ENCODE measurements at regions not wholly inside any gene's neighbourhood (a gene's known extent, or its start where the extent isn't known, plus 50 kb on each side); places are given as distances from the start of the nearest gene placed in this dataset.

- CTCF ChIA-PET = no interaction called here
- H3K4me1 Mint-ChIP-seq (ENCODE audit: low read depth) = no peaks in the 10 kb centered on the region
- H3K27me3 Mint-ChIP-seq (ENCODE audit: low read depth) = peaks cover 8% of the 10 kb centered on the region
- no peak overlapping the region for H3K27ac Mint-ChIP-seq
- no peak overlapping the region for H3K4me3 Mint-ChIP-seq
- no peaks in the 10 kb centered on the region for H3K36me3 Mint-ChIP-seq (ENCODE audit: low read depth)
- H3K9me3 Mint-ChIP-seq (ENCODE audit: insufficient read depth) = peaks cover 12% of the 10 kb centered on the region
- POLR2A ChIA-PET = no interaction called here
- ATAC-seq (no peak), DNase-seq (no peak)
Measured at GRCh38 chr6:159331451-159331850, 162.3 kb downstream of the FNDC1 start.

- CTCF ChIA-PET = no interaction called here
- no peaks in the 10 kb centered on the region for H3K4me1 Mint-ChIP-seq (ENCODE audit: low read depth)
- POLR2A ChIA-PET = no interaction called here
- ATAC-seq = no peak
- H3K4me3 Mint-ChIP-seq = no peak overlapping the region
- H3K36me3 Mint-ChIP-seq (ENCODE audit: low read depth) = no peaks in the 10 kb centered on the region
- no peak overlapping the region for H3K27ac Mint-ChIP-seq
- DNase-seq = no peak
- peaks cover 9% of the 10 kb centered on the region for H3K9me3 Mint-ChIP-seq (ENCODE audit: insufficient read depth)
- peaks cover 8% of the 10 kb centered on the region for H3K27me3 Mint-ChIP-seq (ENCODE audit: low read depth)
Measured at GRCh38 chr6:159329081-159329480, 159.9 kb downstream of the FNDC1 start.

DNA sequence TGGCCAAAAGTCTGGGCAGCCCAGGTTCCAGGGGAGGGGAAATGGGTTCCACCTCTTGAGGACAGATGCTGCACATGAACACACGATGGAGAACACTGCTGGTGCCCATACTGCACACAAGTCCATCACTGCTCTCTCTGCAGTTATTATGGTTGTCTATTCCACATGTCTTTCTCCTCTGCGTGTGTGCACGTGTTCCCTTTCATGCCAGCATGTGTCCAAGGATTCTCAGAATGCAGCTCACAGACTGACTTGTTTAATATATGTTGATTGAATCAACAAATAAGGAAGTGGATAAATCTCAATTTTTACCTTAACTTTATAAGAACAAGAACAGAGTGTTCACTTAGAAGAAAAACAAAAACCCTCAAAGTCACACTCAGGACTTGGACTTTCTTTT, 158.9 kb downstream of the FNDC1 start:
- Mint-ChIP-seq H3K27me3 (ENCODE audit: low read depth) (peaks cover 5% of the 10 kb centered on the region), H3K9me3 (ENCODE audit: insufficient read depth) (no peaks in the 10 kb centered on the region), H3K4me1 (ENCODE audit: low read depth) (no peaks in the 10 kb centered on the region), H3K4me3 (no peak overlapping the region), H3K27ac (no peak overlapping the region), H3K36me3 (ENCODE audit: low read depth) (no peaks in the 10 kb centered on the region)
- ATAC-seq (no peak), DNase-seq (no peak)
- POLR2A ChIA-PET = no interaction called here
- CTCF ChIA-PET = interaction anchor here (0.9 kb wide), 1 partner anchor 75 kb away, joined by 3 read pairs; no protein-coding TSS in a partner anchor

DNA sequence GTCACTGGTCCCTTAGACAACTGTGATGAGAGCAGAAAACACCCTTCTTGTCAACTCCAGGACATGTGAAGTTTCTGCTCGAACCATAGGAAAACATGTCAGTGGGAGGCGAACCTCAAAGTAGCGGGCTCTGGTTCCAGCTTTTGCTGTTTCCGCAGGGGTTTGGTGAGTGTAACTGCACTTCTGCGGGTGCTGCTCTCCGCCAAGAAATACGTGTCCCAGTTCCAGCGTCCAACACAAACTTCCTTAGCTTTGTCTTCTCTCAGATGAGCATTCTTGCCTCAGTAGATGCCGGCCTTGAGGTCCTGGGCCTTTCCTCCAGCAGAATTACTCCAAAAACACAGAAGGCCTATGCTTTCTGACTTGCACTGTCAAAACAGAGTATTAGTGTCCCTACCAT, 156.3 kb downstream of the FNDC1 start:
- POLR2A ChIA-PET = no interaction called here
- no peak overlapping the region for H3K4me3 Mint-ChIP-seq
- peaks cover 11% of the 10 kb centered on the region for H3K27me3 Mint-ChIP-seq (ENCODE audit: low read depth)

GRCh38 chr6:159324596-159324995, 155.4 kb downstream of the FNDC1 start:
- H3K4me1 Mint-ChIP-seq (ENCODE audit: low read depth) = no peaks in the 10 kb centered on the region
- H3K36me3 Mint-ChIP-seq (ENCODE audit: low read depth) = no peaks in the 10 kb centered on the region
- no peak overlapping the region for H3K4me3 Mint-ChIP-seq
- no peaks in the 10 kb centered on the region for H3K9me3 Mint-ChIP-seq (ENCODE audit: insufficient read depth)
- DNase-seq (no peak), ATAC-seq (no peak)
- CTCF ChIA-PET = no interaction called here
- peaks cover 11% of the 10 kb centered on the region for H3K27me3 Mint-ChIP-seq (ENCODE audit: low read depth)
- POLR2A ChIA-PET = no interaction called here
- no peak overlapping the region for H3K27ac Mint-ChIP-seq

More for the DNA sequence above, 156.3 kb downstream of the FNDC1 start:
- no peaks in the 10 kb centered on the region for H3K36me3 Mint-ChIP-seq (ENCODE audit: low read depth)
- no peak for ATAC-seq
- H3K4me1 Mint-ChIP-seq (ENCODE audit: low read depth) = no peaks in the 10 kb centered on the region
- H3K27ac Mint-ChIP-seq = no peak overlapping the region
- no peak for DNase-seq
- CTCF ChIA-PET = no interaction called here
- H3K9me3 Mint-ChIP-seq (ENCODE audit: insufficient read depth) = no peaks in the 10 kb centered on the region

All from activated CD8-positive, alpha-beta T cell treated with anti-CD3 and anti-CD28 coated beads, Interleukin-2, amount 10 ng/mL, durations not matched to agents 7 days and 5 days (primary cell).